Brain microvascular endothelial cell (primary cell): ENCODE measurements at regions not wholly inside any gene's neighbourhood (a gene's known extent, or its start where the extent isn't known, plus 50 kb on each side); places are given as distances from the start of the nearest gene placed in this dataset.

Experiments used
- DNase-seq: peaks from one replicate; pipeline ENCODE4 v3.0.0-alpha.2; 2020
- H3K27ac ChIP-seq: fragments of 250-450 bp; sonication (Bioruptor Pico); 2 replicates; pipeline ENCODE4 v1.5.1; 2020; ENCODE audit warnings: mild to moderate bottlenecking, moderate library complexity
- H3K27me3 ChIP-seq: fragments of 250-450 bp; sonication (Bioruptor Pico); replicated peaks from 2 replicates; pipeline ENCODE4 v1.5.1; 2020; ENCODE audit warnings: mild to moderate bottlenecking
- H3K36me3 ChIP-seq: fragments of 250-450 bp; sonication (Bioruptor Pico); replicated peaks from 2 replicates; pipeline ENCODE4 v1.5.1; 2020; ENCODE audit warnings: mild to moderate bottlenecking
- H3K4me3 ChIP-seq: 2 replicates; pipeline ENCODE4 v1.5.1; 2011; ENCODE audit warnings: low read depth, mild to moderate bottlenecking, control low read depth, low read length, moderate library complexity
- in situ Hi-C: cut with HindIII; loops from 2 replicates; pipeline ENCODE4 v1.10.0; 2017; ENCODE audit warnings: low sequenced_read_pairs, low pct_ligation_motif_present
- TF ChIP-seq, protein P1 (sequence below): IDR thresholded peaks from 2 replicates; pipeline ENCODE4 v1.5.1; 2011; ENCODE audit warnings: low read depth, mild to moderate bottlenecking, moderate library complexity, low read length, control low read depth, inconsistent platforms; ENCODE audit errors: missing control alignments

DNA sequence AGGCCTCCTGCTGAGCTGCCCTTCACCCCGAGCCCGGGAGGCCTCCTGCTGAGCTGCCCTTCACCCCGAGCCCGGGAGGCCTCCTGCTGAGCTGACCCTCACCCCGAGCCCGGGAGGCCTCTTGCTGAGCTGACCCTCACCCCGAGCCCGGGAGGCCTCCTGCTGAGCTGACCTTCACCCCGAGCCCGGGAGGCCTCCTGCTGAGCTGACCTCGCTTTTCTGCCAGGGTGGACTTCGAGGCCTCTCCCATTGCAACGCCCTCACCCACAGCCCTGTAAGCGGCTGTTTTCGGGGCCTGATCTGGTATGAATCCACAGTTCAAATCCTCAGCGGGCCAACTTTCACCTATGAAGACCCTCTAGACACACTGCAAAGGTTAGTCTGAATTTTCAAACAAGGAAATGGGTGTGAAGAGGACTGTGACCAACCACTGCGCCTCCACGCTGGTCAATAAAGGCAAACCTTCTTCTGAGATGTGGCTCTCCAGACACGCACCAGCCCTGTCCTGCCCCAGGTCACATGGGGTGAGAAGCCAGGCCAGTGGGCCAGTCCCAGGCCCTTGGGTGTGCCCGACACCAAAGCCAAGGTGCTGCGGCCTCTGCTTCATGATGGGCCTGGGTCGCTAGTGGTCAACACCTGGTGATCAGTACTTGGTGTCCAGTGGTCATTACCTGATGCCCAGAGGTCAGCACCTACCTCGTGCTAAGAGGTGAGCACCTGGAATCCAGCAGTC lies 225.1 kb upstream of the SALL3 start:
- no peak for DNase-seq
- Histone ChIP-seq H3K4me3 (no peak overlapping the region), H3K36me3 (no peaks in the 10 kb centered on the region), H3K27me3 (no peaks in the 10 kb centered on the region), H3K27ac (no peak overlapping the region)
- TF ChIP-seq, protein P1, sequence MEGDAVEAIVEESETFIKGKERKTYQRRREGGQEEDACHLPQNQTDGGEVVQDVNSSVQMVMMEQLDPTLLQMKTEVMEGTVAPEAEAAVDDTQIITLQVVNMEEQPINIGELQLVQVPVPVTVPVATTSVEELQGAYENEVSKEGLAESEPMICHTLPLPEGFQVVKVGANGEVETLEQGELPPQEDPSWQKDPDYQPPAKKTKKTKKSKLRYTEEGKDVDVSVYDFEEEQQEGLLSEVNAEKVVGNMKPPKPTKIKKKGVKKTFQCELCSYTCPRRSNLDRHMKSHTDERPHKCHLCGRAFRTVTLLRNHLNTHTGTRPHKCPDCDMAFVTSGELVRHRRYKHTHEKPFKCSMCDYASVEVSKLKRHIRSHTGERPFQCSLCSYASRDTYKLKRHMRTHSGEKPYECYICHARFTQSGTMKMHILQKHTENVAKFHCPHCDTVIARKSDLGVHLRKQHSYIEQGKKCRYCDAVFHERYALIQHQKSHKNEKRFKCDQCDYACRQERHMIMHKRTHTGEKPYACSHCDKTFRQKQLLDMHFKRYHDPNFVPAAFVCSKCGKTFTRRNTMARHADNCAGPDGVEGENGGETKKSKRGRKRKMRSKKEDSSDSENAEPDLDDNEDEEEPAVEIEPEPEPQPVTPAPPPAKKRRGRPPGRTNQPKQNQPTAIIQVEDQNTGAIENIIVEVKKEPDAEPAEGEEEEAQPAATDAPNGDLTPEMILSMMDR, result no peak
- in situ Hi-C loops, result no loop called here

DNA sequence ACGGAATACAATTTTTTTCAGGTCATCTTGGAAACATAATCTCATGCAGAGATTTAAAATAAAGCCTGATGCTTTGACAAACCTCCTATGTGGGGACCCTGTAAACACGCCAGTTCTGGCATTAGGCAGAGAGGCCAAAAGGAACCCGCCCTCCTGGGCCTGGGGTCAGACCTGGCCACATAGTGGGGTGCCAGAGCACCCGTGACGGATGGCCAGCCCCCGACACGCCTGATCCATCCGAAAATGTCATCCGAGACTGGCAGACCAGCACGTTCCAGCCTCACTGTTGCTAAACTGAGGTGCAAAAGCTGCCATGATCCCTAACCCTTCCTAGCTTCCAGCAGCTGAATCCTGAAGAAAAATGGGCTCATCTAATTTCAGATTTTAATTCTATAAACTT lies 222.6 kb upstream of the SALL3 start:
- H3K4me3 ChIP-seq, result no peak overlapping the region
- H3K27ac ChIP-seq, result no peak overlapping the region
- in situ Hi-C loops, result no loop called here
- no peaks in the 10 kb centered on the region for H3K36me3 ChIP-seq
- TF ChIP-seq, protein P1, result no peak
- DNase-seq, result no peak
- H3K27me3 ChIP-seq, result no peaks in the 10 kb centered on the region

DNA sequence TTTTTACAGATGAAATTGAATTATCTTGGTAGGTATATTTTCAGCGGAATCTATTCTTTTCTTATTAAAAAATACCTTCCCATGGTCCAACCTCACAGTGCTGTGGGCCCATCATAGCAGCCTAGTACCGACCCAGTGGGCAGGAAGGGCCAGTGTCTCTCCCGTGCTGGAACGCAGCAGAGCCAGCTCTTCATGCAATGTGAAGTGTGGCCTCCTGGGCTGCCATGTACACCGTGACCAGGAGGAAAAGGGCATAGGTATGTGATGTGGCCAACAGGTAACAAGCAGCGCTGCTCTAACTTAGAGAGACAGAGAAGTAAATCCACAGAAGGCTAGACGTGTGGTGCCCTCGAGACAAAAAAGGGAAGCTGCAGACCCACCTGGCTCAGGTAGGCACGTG lies 221.1 kb upstream of the SALL3 start:
- TF ChIP-seq, protein P1, result no peak
- in situ Hi-C loops, result no loop called here
- Histone ChIP-seq H3K4me3 (no peak overlapping the region), H3K27ac (no peak overlapping the region), H3K36me3 (no peaks in the 10 kb centered on the region), H3K27me3 (no peaks in the 10 kb centered on the region)
- no peak for DNase-seq

DNA sequence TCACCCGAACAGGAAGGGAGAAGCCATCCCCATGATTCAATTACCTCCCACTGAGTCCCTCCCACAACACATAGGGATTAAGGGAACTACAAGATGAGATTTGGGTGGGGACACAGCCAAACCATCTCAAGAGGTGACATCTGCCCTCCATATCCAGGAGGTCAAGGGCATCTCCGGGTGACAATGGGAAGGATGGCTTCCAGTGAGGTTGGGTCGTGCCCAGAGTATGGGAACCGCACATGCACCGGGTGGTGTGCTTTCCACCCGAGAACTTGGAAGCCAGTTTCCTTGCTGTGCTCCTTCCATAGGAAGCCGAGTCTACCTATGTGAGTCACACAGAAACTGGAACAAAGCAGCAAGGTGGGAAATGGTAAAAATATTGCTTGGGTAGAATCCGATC lies 216.9 kb upstream of the SALL3 start:
- H3K27ac ChIP-seq, result no peak overlapping the region
- no peaks in the 10 kb centered on the region for H3K36me3 ChIP-seq
- in situ Hi-C loops, result no loop called here
- no peak overlapping the region for H3K4me3 ChIP-seq
- no peaks in the 10 kb centered on the region for H3K27me3 ChIP-seq
- TF ChIP-seq, protein P1, result no peak
- no peak for DNase-seq

DNA sequence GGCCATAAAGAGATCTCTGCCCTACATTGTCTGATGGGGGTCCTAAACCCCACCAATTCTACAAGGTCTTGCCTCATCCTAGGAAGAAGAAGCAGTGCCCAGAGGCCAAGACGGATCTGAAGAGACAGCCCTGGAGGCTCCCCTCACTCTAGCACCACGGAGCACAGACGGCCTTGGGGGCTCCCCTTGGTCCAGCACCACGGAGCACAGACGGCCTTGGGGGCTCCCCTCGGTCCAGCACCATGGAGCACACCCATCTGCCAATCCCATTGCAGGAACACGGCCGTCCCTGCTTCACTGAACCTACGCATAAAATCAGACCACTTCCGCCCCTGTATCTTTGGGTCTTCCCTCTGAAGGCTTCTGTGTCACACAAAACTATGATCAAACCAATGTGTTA lies 215.1 kb upstream of the SALL3 start:
- no peaks in the 10 kb centered on the region for H3K27me3 ChIP-seq
- H3K36me3 ChIP-seq, result no peaks in the 10 kb centered on the region
- in situ Hi-C loops, result no loop called here
- DNase-seq, result no peak
- H3K4me3 ChIP-seq, result no peak overlapping the region
- TF ChIP-seq, protein P1, result no peak
- no peak overlapping the region for H3K27ac ChIP-seq

DNA sequence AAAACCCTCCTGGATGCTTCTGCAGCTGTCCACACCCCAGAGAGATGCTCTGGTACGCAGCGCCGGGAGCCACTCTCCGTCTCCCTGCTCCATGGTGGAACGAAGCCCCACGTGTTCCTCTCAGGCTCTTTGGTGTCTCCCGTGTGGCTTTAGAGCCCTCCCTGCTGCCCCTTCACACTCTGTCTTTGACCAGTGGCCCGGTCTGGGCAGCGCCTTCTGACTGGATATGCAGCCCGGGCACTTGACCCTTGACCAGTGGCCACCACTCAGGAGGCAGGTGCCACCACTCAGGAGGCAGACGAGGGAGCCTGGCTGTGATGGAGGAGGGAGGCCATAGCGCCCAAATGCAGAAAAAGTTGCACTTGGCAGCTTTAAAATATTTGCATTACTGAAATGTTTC lies 214.5 kb upstream of the SALL3 start:
- H3K27ac ChIP-seq, result no peak overlapping the region
- TF ChIP-seq, protein P1, result no peak
- in situ Hi-C loops, result no loop called here
- H3K36me3 ChIP-seq, result no peaks in the 10 kb centered on the region
- no peaks in the 10 kb centered on the region for H3K27me3 ChIP-seq
- DNase-seq, result no peak
- H3K4me3 ChIP-seq, result no peak overlapping the region
